ENCODE measurements at regions not wholly inside any gene's neighbourhood (a gene's known extent, or its start where the extent isn't known, plus 50 kb on each side); places are given as distances from the start of the nearest gene placed in this dataset.

- Histone ChIP-seq H3K79me2 (ENCODE audit: low read length) (no peaks in the 10 kb centered on the region), H3K9me3 (ENCODE audit: insufficient read depth, low read length) (no peaks in the 10 kb centered on the region; the same call in 1 of the 2 replicates), H3K27me3 (ENCODE audit: low read depth, low read length) (no peaks in the 10 kb centered on the region), H4K20me1 (ENCODE audit: insufficient read depth, low read length) (no peaks in the 10 kb centered on the region), H3K36me3 (replicated peaks; ENCODE audit: low read depth, low read length) (no peaks in the 10 kb centered on the region), H3K4me2 (ENCODE audit: low read length) (no peak overlapping the region), H3K27ac (ENCODE audit: low read length) (no peak overlapping the region), H3K4me1 (ENCODE audit: low read length) (no peaks in the 10 kb centered on the region), H2AFZ (ENCODE audit: low read depth, low read length) (no peak overlapping the region), H3K9ac (ENCODE audit: low read length) (no peak overlapping the region), H3K4me3 (ENCODE audit: low read length) (no peak overlapping the region)
- TF ChIP-seq CTCF (IDR thresholded peaks at IDR 0.05; ENCODE audit: low read depth, low read length): no peak
Observed at GRCh38 chr18:33957707-33958106, 267.0 kb downstream of the NOL4 start.

GRCh38 chr18:33951031-33951430 is 273.7 kb downstream of the NOL4 start:
- Histone ChIP-seq H3K4me1 (ENCODE audit: low read length) (no peaks in the 10 kb centered on the region), H2AFZ (ENCODE audit: low read depth, low read length) (no peak overlapping the region), H4K20me1 (ENCODE audit: insufficient read depth, low read length) (no peaks in the 10 kb centered on the region), H3K4me3 (ENCODE audit: low read length) (no peak overlapping the region), H3K9ac (ENCODE audit: low read length) (no peak overlapping the region), H3K9me3 (ENCODE audit: insufficient read depth, low read length) (no peaks in the 10 kb centered on the region; the same call in 1 of the 2 replicates), H3K79me2 (ENCODE audit: low read length) (no peaks in the 10 kb centered on the region), H3K27ac (ENCODE audit: low read length) (no peak overlapping the region), H3K4me2 (ENCODE audit: low read length) (no peak overlapping the region), H3K27me3 (ENCODE audit: low read depth, low read length) (no peaks in the 10 kb centered on the region), H3K36me3 (replicated peaks; ENCODE audit: low read depth, low read length) (no peaks in the 10 kb centered on the region)
- TF ChIP-seq EZH2phosphoT487 (IDR thresholded peaks at IDR 0.05; ENCODE audit: low read depth): no peak

GRCh38 chr18:33946336-33946735 is 278.4 kb downstream of the NOL4 start:
- H3K4me3 ChIP-seq (ENCODE audit: low read length): no peak overlapping the region
- TF ChIP-seq CTCF (IDR thresholded peaks at IDR 0.05; ENCODE audit: low read depth, low read length): no peak
- no peak for TF ChIP-seq EZH2phosphoT487 (IDR thresholded peaks at IDR 0.05; ENCODE audit: low read depth)
- H3K79me2 ChIP-seq (ENCODE audit: low read length): no peaks in the 10 kb centered on the region
- H3K27me3 ChIP-seq (ENCODE audit: low read depth, low read length): no peaks in the 10 kb centered on the region
- H3K27ac ChIP-seq (ENCODE audit: low read length): no peak overlapping the region
- no peaks in the 10 kb centered on the region for H3K36me3 ChIP-seq (replicated peaks; ENCODE audit: low read depth, low read length)
- H3K9me3 ChIP-seq (ENCODE audit: insufficient read depth, low read length): no peaks in the 10 kb centered on the region
- H4K20me1 ChIP-seq (ENCODE audit: insufficient read depth, low read length): no peaks in the 10 kb centered on the region
- H3K4me1 ChIP-seq (ENCODE audit: low read length): no peaks in the 10 kb centered on the region
- no peak overlapping the region for H3K4me2 ChIP-seq (ENCODE audit: low read length)
- no peak overlapping the region for H3K9ac ChIP-seq (ENCODE audit: low read length)
- no peak overlapping the region for H2AFZ ChIP-seq (ENCODE audit: low read depth, low read length)

GRCh38 chr18:33944493-33944892 is 280.2 kb downstream of the NOL4 start:
- no peaks in the 10 kb centered on the region for H3K9me3 ChIP-seq (ENCODE audit: insufficient read depth, low read length)
- no peak overlapping the region for H3K9ac ChIP-seq (ENCODE audit: low read length)
- H3K4me3 ChIP-seq (ENCODE audit: low read length): no peak overlapping the region
- H3K36me3 ChIP-seq (replicated peaks; ENCODE audit: low read depth, low read length): no peaks in the 10 kb centered on the region
- no peak overlapping the region for H2AFZ ChIP-seq (ENCODE audit: low read depth, low read length)
- H4K20me1 ChIP-seq (ENCODE audit: insufficient read depth, low read length): no peaks in the 10 kb centered on the region
- no peaks in the 10 kb centered on the region for H3K4me1 ChIP-seq (ENCODE audit: low read length)
- TF ChIP-seq CTCF (IDR thresholded peaks at IDR 0.05; ENCODE audit: low read depth, low read length) (no peak), EZH2phosphoT487 (IDR thresholded peaks at IDR 0.05; ENCODE audit: low read depth) (no peak)
- no peak overlapping the region for H3K27ac ChIP-seq (ENCODE audit: low read length)
- no peaks in the 10 kb centered on the region for H3K79me2 ChIP-seq (ENCODE audit: low read length)
- no peaks in the 10 kb centered on the region for H3K27me3 ChIP-seq (ENCODE audit: low read depth, low read length)
- H3K4me2 ChIP-seq (ENCODE audit: low read length): no peak overlapping the region

All from OCI-LY3 (cell line).